A673 (cell line): ENCODE measurements at regions not wholly inside any gene's neighbourhood (a gene's known extent, or its start where the extent isn't known, plus 50 kb on each side); places are given as distances from the start of the nearest gene placed in this dataset.

ENCODE experiments used
- EZH2 ChIP-seq: fragments of 200-600 bp; sonication (generic); IDR thresholded peaks from 2 replicates; pipeline ENCODE4 v1.6.1; 2017; ENCODE audit warnings: borderline replicate concordance, low read depth, mild to moderate bottlenecking, mixed read lengths, antibody characterized with exemption, low read length; ENCODE audit not compliant: poor library complexity, severe bottlenecking
- TF ChIP-seq, protein P1 (sequence below): fragments of 300-800, 200-600 bp; sonication (generic); conservative IDR thresholded peaks from 2 replicates; pipeline ENCODE4 v1.5.1; 2017; ENCODE audit warnings: low read depth, mild to moderate bottlenecking, antibody characterized with exemption, low read length, moderate library complexity, mixed read lengths

DNA sequence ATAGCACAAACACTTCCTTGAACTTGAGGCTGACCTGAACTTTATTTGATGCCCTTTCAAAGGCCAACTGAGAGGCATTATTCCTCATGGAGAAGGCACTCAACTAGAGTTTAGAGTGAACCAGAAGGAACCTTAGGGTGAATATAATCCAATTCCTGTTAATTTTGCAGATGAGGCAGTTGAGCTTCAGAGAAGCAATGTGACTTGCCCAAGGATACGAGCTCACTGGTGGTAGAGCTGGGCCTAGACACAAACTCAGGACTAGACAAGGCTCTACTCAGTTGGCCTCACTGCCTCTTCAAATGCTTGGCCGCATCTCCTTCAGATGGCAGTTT is 172.7 kb upstream of the ADAMTS9 start:
- TF ChIP-seq, protein P1, sequence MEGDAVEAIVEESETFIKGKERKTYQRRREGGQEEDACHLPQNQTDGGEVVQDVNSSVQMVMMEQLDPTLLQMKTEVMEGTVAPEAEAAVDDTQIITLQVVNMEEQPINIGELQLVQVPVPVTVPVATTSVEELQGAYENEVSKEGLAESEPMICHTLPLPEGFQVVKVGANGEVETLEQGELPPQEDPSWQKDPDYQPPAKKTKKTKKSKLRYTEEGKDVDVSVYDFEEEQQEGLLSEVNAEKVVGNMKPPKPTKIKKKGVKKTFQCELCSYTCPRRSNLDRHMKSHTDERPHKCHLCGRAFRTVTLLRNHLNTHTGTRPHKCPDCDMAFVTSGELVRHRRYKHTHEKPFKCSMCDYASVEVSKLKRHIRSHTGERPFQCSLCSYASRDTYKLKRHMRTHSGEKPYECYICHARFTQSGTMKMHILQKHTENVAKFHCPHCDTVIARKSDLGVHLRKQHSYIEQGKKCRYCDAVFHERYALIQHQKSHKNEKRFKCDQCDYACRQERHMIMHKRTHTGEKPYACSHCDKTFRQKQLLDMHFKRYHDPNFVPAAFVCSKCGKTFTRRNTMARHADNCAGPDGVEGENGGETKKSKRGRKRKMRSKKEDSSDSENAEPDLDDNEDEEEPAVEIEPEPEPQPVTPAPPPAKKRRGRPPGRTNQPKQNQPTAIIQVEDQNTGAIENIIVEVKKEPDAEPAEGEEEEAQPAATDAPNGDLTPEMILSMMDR: no peak
- TF ChIP-seq EZH2: no peak
